GM23338 (cell line): ENCODE measurements at regions not wholly inside any gene's neighbourhood (a gene's known extent, or its start where the extent isn't known, plus 50 kb on each side); places are given as distances from the start of the nearest gene placed in this dataset.

Experiments
- ATAC-seq: fragments of 200-7000 bp; cut with Tn5 transposase; 3 replicates; pipeline ENCODE4 v1.9.1; 2020
- DNase-seq: peaks from one replicate; pipeline ENCODE4 v3.0.0-alpha.2; 2015; ENCODE audit warnings: low spot score
- H2AFZ ChIP-seq: fragments of 200-600 bp; sonication (generic); 2 replicates; pipeline ENCODE4 v1.8.0; 2016; ENCODE audit warnings: antibody characterized with exemption, mild to moderate bottlenecking, moderate library complexity
- H3F3A ChIP-seq: fragments of 200-600 bp; sonication (generic); replicated peaks from 2 replicates; pipeline ENCODE4 v1.8.0; 2017; ENCODE audit warnings: antibody characterized with exemption, mixed run types, low read depth
- H3K27ac ChIP-seq: fragments of 200-600 bp; sonication (generic); 2 replicates; pipeline ENCODE4 v1.6.1; 2016; ENCODE audit warnings: low read depth
- H3K27me3 ChIP-seq: fragments of 200-600 bp; sonication (generic); 2 replicates; pipeline ENCODE4 v1.8.0; 2016; ENCODE audit warnings: mild to moderate bottlenecking, mixed run types, moderate library complexity; ENCODE audit not compliant: insufficient read depth
- H3K36me3 ChIP-seq: fragments of 200-600 bp; sonication (generic); 2 replicates; pipeline ENCODE4 v1.8.0; 2016; ENCODE audit warnings: mild to moderate bottlenecking; ENCODE audit not compliant: insufficient read depth
- H3K4me1 ChIP-seq: fragments of 200-600 bp; sonication (generic); 2 replicates; pipeline ENCODE4 v1.8.0; 2016; ENCODE audit warnings: mild to moderate bottlenecking, moderate library complexity; ENCODE audit not compliant: insufficient read depth
- H3K4me2 ChIP-seq: fragments of 200-600 bp; sonication (generic); 2 replicates; pipeline ENCODE4 v1.7.1; 2017; ENCODE audit warnings: mixed run types
- H3K4me3 ChIP-seq: fragments of 200-600 bp; sonication (generic); 2 replicates; pipeline ENCODE4 v1.6.1; 2016; ENCODE audit warnings: mixed run types
- H3K79me2 ChIP-seq: fragments of 200-600 bp; sonication (generic); replicated peaks from 2 replicates; pipeline ENCODE4 v1.8.0; 2017; ENCODE audit warnings: mild to moderate bottlenecking; ENCODE audit not compliant: insufficient read depth
- H3K9me2 ChIP-seq: fragments of 200-600 bp; sonication (generic); 2 replicates; pipeline ENCODE4 v1.8.0; 2017; ENCODE audit not compliant: insufficient read depth
- H4K20me1 ChIP-seq: fragments of 200-600 bp; sonication (generic); replicated peaks from 2 replicates; pipeline ENCODE4 v1.8.0; 2017; ENCODE audit warnings: mild to moderate bottlenecking; ENCODE audit not compliant: insufficient read depth
- H3K27ac Mint-ChIP-seq: 2 replicates; pipeline ENCODE4 v1.8.0; 2020; ENCODE audit warnings: inconsistent platforms, mild to moderate bottlenecking, moderate library complexity, mixed read lengths
- H3K27me3 Mint-ChIP-seq: 3 replicates; pipeline ENCODE4 v1.8.0; 2022; ENCODE audit warnings: low read depth, mild to moderate bottlenecking, moderate library complexity, mixed read lengths, inconsistent platforms; ENCODE audit not compliant: insufficient read depth, poor library complexity
- H3K36me3 Mint-ChIP-seq: 3 replicates; pipeline ENCODE4 v1.8.0; 2021; ENCODE audit warnings: low read depth, mild to moderate bottlenecking, inconsistent platforms, moderate library complexity, mixed read lengths
- H3K4me1 Mint-ChIP-seq: 3 replicates; pipeline ENCODE4 v1.8.0; 2020; ENCODE audit warnings: mild to moderate bottlenecking, inconsistent platforms, mixed read lengths
- H3K4me3 Mint-ChIP-seq: 3 replicates; pipeline ENCODE4 v1.8.0; 2021; ENCODE audit warnings: moderate library complexity, mild to moderate bottlenecking, inconsistent platforms, mixed read lengths
- H3K9me3 Mint-ChIP-seq: 3 replicates; pipeline ENCODE4 v1.8.0; 2020; ENCODE audit warnings: moderate library complexity, mild to moderate bottlenecking, inconsistent platforms, mixed read lengths
- CREB1 ChIP-seq: fragments of 250-450 bp; sonication (Bioruptor Pico); IDR thresholded peaks from 2 replicates; pipeline ENCODE4 v1.5.0; 2020; ENCODE audit warnings: low read depth, mild to moderate bottlenecking, moderate library complexity
- CTCF ChIP-seq, 2 experiments: fragments of 200-600 bp in 1 of 2; sonication (generic) in 1 of 2; conservative IDR thresholded peaks; 2 replicates each; pipeline versions ENCODE4 v1.5.1 to v1.6.1; 2016 to 2017; ENCODE audit warnings: antibody characterized with exemption in 2 of 2, low read depth in 2 of 2, mild to moderate bottlenecking in 2 of 2, moderate library complexity in 1 of 2
- ETS1 ChIP-seq: IDR thresholded peaks from 2 replicates; pipeline ENCODE4 v1.6.1; 2016; ENCODE audit warnings: antibody characterized with exemption
- EZH2 ChIP-seq: fragments of 200-600 bp; sonication (generic); IDR thresholded peaks from one replicate; pipeline ENCODE4 v1.8.0; 2017; ENCODE audit warnings: antibody characterized with exemption, mild to moderate bottlenecking, low read depth; ENCODE audit not compliant: unreplicated experiment
- EZH2phosphoT487 ChIP-seq: fragments of 200-600 bp; sonication (generic); IDR thresholded peaks from one replicate; pipeline ENCODE4 v1.8.1; 2018; ENCODE audit warnings: antibody characterized with exemption; ENCODE audit not compliant: unreplicated experiment
- NANOG ChIP-seq: IDR thresholded peaks from 2 replicates; pipeline ENCODE4 v1.6.1; 2016; ENCODE audit warnings: antibody characterized with exemption, borderline replicate concordance
- POLR2AphosphoS5 ChIP-seq: IDR thresholded peaks from 2 replicates; pipeline ENCODE4 v1.6.1; 2016; ENCODE audit warnings: antibody characterized with exemption, low read depth
- REST ChIP-seq: IDR thresholded peaks from one replicate; pipeline ENCODE4 v1.6.1; 2018; ENCODE audit warnings: antibody characterized with exemption; ENCODE audit not compliant: unreplicated experiment
- ZNF114 ChIP-seq: fragments of 250-450 bp; sonication (Bioruptor Pico); IDR thresholded peaks from 2 replicates; pipeline ENCODE4 v1.5.0; 2020; ENCODE audit warnings: mild to moderate bottlenecking, moderate library complexity
- ZNF331 ChIP-seq: fragments of 250-450 bp; sonication (Bioruptor Pico); IDR thresholded peaks from 2 replicates; pipeline ENCODE4 v1.5.0; 2020; ENCODE audit warnings: low read depth, mild to moderate bottlenecking, moderate library complexity
- ZNF462 ChIP-seq: fragments of 250-450 bp; sonication (Bioruptor Pico); IDR thresholded peaks from 2 replicates; pipeline ENCODE4 v1.5.0; 2020; ENCODE audit warnings: mild to moderate bottlenecking, moderate library complexity

- no peaks in the 10 kb centered on the region for H3K9me3 Mint-ChIP-seq
- ATAC-seq (no peak), DNase-seq (no peak)
- no peaks in the 10 kb centered on the region for H4K20me1 ChIP-seq
- no peak overlapping the region for H3K27ac ChIP-seq
- no peak overlapping the region for H3K4me3 Mint-ChIP-seq
- no peaks in the 10 kb centered on the region for H3K36me3 ChIP-seq
- H3K9me2 ChIP-seq = no peaks in the 10 kb centered on the region
- H3K79me2 ChIP-seq = no peaks in the 10 kb centered on the region
- no peak overlapping the region for H3K4me2 ChIP-seq
- H2AFZ ChIP-seq = peak overlapping the region; percentile 28; the same call in 1 of the 2 replicates
- peaks cover 3% of the 10 kb centered on the region for H3K4me1 Mint-ChIP-seq
- no peaks in the 10 kb centered on the region for H3K36me3 Mint-ChIP-seq
- no peak for TF ChIP-seq ZNF114 (CRISPR knock-in tag)
- no peak for TF ChIP-seq NANOG
- TF ChIP-seq EZH2 = no peak
- TF ChIP-seq EZH2phosphoT487 = no peak
- no peak for TF ChIP-seq CREB1
- no peak for TF ChIP-seq ZNF331
- no peak for TF ChIP-seq POLR2AphosphoS5
- no peak for TF ChIP-seq ETS1
- TF ChIP-seq CTCF (conservative IDR thresholded peaks at IDR 0.05; ENCODE audit: low read depth in 2 of 2) = no peak
- no peak for TF ChIP-seq REST
- TF ChIP-seq ZNF462 (CRISPR knock-in tag) = no peak
- no peak overlapping the region for H3K4me3 ChIP-seq
- H3K27me3 ChIP-seq = no peaks in the 10 kb centered on the region
- no peak overlapping the region for H3K27ac Mint-ChIP-seq
- H3F3A ChIP-seq = no peaks in the 10 kb centered on the region
- H3K4me1 ChIP-seq = 0 out of 2 replicates have a peak, but pooled peaks cover 4% of the 10 kb centered on the region
- H3K27me3 Mint-ChIP-seq = peaks cover 2% of the 10 kb centered on the region
Measured at GRCh38 chr4:179017581-179017980, 1575.3 kb upstream of the AGA start.
